BJ (cell line): ENCODE measurements at regions not wholly inside any gene's neighbourhood (a gene's known extent, or its start where the extent isn't known, plus 50 kb on each side); places are given as distances from the start of the nearest gene placed in this dataset.

Source experiments
- CTCF ChIA-PET: fragments of 350-600 bp; formaldehyde crosslinking; extraction: SDS; loops from one replicate; lab custom pipeline; 2021; ENCODE audit warnings: antibody characterized with exemption, inconsistent platforms; lab: Yijun Ruan, JAX
- POLR2A ChIA-PET: fragments of 300-600 bp; sonication (Branson Sonifier 250); formaldehyde crosslinking; extraction: SDS; loops from one replicate; lab custom pipeline; 2021; ENCODE audit warnings: antibody characterized with exemption; lab: Charles Lee
- DNase-seq: peaks from one replicate; pipeline ENCODE4 v3.0.0-alpha.2; 2011; ENCODE audit warnings: low read depth
- H3K27me3 ChIP-seq: 2 replicates; pipeline ENCODE4 v1.6.0; 2011; ENCODE audit warnings: low read length; ENCODE audit not compliant: control insufficient read depth, insufficient read depth
- H3K36me3 ChIP-seq: 2 replicates; pipeline ENCODE4 v1.5.1; 2011; ENCODE audit warnings: low read length; ENCODE audit not compliant: control insufficient read depth, insufficient read depth
- H3K4me3 ChIP-seq: 2 replicates; pipeline ENCODE4 v1.5.1; 2011; ENCODE audit warnings: low read depth, mild to moderate bottlenecking, control low read depth, low read length
- CTCF ChIP-seq: IDR thresholded peaks from 2 replicates; pipeline ENCODE4 v1.5.1; 2011; ENCODE audit warnings: low read depth, mild to moderate bottlenecking, control low read depth, inconsistent platforms, low read length, moderate library complexity; ENCODE audit not compliant: insufficient read depth

GRCh38 chr2:122233372-122233771 is 477.9 kb downstream of the TSN start:
- TF ChIP-seq CTCF: no peak

GRCh38 chr2:122236152-122236874 is 480.9 kb downstream of the TSN start:
- H3K4me3 ChIP-seq: no peak overlapping the region
- peak; percentile 4 for DNase-seq
- H3K36me3 ChIP-seq: no peaks in the 10 kb centered on the region
- no peaks in the 10 kb centered on the region; the same call in 1 of the 2 replicates for H3K27me3 ChIP-seq
- ChIA-PET CTCF (no interaction called here), POLR2A (no interaction called here)
- TF ChIP-seq CTCF: no peak

More at GRCh38 chr2:122233372-122233771, 477.9 kb downstream of the TSN start:
- no peak for DNase-seq
- ChIA-PET POLR2A (no interaction called here), CTCF (no interaction called here)
- Histone ChIP-seq H3K36me3 (no peaks in the 10 kb centered on the region), H3K27me3 (no peaks in the 10 kb centered on the region), H3K4me3 (no peak overlapping the region)

- ChIA-PET POLR2A (no interaction called here), CTCF (no interaction called here)
Measured at GRCh38 chr2:122236925-122237324, 481.5 kb downstream of the TSN start.

GRCh38 chr2:122237450-122237849 is 482.0 kb downstream of the TSN start:
- H3K36me3 ChIP-seq: no peaks in the 10 kb centered on the region
- TF ChIP-seq CTCF: no peak
- no peaks in the 10 kb centered on the region; the same call in 1 of the 2 replicates for H3K27me3 ChIP-seq
- POLR2A ChIA-PET: no interaction called here
- H3K4me3 ChIP-seq: no peak overlapping the region
- CTCF ChIA-PET: no interaction called here
- DNase-seq: no peak

More at GRCh38 chr2:122236925-122237324, 481.5 kb downstream of the TSN start:
- no peak for DNase-seq
- Histone ChIP-seq H3K4me3 (no peak overlapping the region), H3K27me3 (no peaks in the 10 kb centered on the region; the same call in 1 of the 2 replicates), H3K36me3 (no peaks in the 10 kb centered on the region)
- no peak for TF ChIP-seq CTCF

- POLR2A ChIA-PET: no interaction called here
- Histone ChIP-seq H3K36me3 (no peaks in the 10 kb centered on the region), H3K27me3 (no peaks in the 10 kb centered on the region; the same call in 1 of the 2 replicates), H3K4me3 (no peak overlapping the region)
- TF ChIP-seq CTCF: no peak
- CTCF ChIA-PET: no interaction called here
- no peak for DNase-seq
Measured at GRCh38 chr2:122238006-122238559, 482.6 kb downstream of the TSN start.
